Keratinocyte (primary cell): ENCODE measurements at regions not wholly inside any gene's neighbourhood (a gene's known extent, or its start where the extent isn't known, plus 50 kb on each side); places are given as distances from the start of the nearest gene placed in this dataset.

Source experiments
- EZH2 ChIP-seq: IDR thresholded peaks from one replicate; pipeline ENCODE4 v1.6.1; 2012; ENCODE audit warnings: inconsistent platforms, mild to moderate bottlenecking, low read length, moderate library complexity
- TF ChIP-seq, protein P1 (sequence below), 3 experiments: IDR thresholded peaks in 1 of 3; conservative IDR thresholded peaks in 1 of 3; optimal IDR thresholded peaks in 1 of 3; 2 replicates in 2 of 3; 3 replicates in 1 of 3; pipeline versions ENCODE3 to v1.5.1; 2011; ENCODE audit warnings: low read length in 3 of 3, mild to moderate bottlenecking in 3 of 3, moderate library complexity in 2 of 3, control low read depth in 1 of 3, inconsistent platforms in 1 of 3; ENCODE audit not compliant: insufficient read depth in 2 of 3; ENCODE audit errors: extremely low read depth in 1 of 3

DNA sequence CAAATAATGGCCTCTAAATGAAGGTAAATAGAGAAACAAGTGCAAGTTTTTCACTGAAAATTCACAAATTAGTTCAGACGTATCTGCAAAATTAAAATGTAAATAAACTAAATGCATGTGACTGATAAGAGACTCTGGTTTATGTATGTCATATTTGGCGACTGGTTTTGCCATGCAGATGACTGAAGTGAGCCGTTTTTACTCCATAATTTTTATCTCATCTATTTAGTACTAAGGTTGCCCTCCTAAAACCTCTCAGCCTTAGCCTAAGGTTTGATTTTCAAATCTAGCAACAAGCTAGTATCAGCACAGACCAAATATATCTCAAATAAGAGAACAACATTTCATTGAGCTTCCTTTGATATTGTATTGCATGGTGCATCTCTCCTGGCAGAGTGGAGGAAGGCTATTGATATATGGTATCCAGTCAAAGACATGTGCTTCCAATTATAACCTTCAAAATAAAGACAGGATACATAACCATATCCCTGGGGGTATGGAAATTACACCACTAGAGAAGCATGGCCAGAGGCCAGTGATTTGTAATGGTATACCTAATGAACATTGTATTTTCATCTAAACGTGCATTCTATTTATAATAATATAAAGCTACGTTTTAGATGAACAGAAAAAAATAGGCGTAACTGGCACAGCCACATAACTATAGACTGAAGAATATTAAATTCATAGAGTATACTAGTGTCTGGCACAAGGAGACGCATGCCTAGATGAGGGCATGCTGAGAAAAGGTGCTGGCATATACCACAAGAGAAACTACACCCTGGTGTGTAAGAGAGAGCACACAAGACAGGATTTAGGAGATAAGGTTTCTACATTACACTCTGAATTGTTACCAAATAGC, 392.6 kb upstream of the INTU start:
- TF ChIP-seq, protein P1, sequence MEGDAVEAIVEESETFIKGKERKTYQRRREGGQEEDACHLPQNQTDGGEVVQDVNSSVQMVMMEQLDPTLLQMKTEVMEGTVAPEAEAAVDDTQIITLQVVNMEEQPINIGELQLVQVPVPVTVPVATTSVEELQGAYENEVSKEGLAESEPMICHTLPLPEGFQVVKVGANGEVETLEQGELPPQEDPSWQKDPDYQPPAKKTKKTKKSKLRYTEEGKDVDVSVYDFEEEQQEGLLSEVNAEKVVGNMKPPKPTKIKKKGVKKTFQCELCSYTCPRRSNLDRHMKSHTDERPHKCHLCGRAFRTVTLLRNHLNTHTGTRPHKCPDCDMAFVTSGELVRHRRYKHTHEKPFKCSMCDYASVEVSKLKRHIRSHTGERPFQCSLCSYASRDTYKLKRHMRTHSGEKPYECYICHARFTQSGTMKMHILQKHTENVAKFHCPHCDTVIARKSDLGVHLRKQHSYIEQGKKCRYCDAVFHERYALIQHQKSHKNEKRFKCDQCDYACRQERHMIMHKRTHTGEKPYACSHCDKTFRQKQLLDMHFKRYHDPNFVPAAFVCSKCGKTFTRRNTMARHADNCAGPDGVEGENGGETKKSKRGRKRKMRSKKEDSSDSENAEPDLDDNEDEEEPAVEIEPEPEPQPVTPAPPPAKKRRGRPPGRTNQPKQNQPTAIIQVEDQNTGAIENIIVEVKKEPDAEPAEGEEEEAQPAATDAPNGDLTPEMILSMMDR (optimal IDR thresholded peaks at IDR 0.05 in 1 of 3, IDR thresholded peaks at IDR 0.05 in 1 of 3, conservative IDR thresholded peaks at IDR 0.05 in 1 of 3; ENCODE audit: extremely low read depth in 1 of 3, insufficient read depth in 2 of 3, low read length in 3 of 3) = no peak
- TF ChIP-seq EZH2 = no peak
